Jurkat, Clone E6-1 (cell line): ENCODE measurements at regions not wholly inside any gene's neighbourhood (a gene's known extent, or its start where the extent isn't known, plus 50 kb on each side); places are given as distances from the start of the nearest gene placed in this dataset.

Source experiments
- DNase-seq: peaks from one replicate; pipeline ENCODE4 v3.0.0-alpha.2; 2011; ENCODE audit warnings: low read depth, low spot score
- H3K4me3 ChIP-seq: 2 replicates; pipeline ENCODE4 v1.5.1; 2011; ENCODE audit warnings: mild to moderate bottlenecking, low read length, control low read depth, moderate library complexity

DNA sequence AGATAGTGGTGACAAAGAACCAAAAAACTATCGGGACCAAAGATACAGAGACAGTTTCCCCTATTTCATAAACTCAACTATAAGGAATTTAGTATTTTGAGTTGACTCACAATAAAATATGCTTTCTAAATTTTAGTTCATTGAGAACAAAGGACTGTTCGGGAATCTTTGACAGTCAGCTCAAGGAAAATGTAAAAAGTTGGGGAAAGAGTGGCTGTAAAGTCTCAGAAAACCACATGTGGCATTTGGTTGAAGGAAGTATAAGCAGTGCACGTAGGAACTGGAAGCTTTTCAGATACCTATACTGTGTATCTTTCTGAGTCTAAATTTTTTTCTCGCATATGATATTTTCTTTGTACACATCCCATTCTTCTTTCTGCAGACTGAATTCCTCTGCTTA is 688.9 kb downstream of the KCNA4 start:
- DNase-seq = no peak
- no peak overlapping the region for H3K4me3 ChIP-seq

DNA sequence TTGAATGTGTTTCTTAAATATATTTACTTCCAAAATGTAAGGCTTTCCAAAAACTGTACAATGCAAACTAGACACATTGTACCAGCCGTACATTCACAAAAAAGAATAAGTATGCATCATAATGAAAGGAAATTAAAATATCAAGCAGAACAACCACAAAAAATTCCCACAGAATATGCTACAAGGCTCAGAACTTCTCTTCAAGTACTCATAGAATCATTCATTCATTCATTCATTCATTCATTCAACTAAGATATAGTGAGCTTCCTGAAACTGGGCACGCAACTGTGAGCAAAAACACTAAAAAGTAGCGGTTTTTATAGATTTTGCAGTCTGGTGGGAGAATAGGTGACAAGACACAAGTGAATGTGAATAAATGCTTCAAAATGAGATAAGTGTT is 690.1 kb downstream of the KCNA4 start:
- no peak for DNase-seq
- no peak overlapping the region for H3K4me3 ChIP-seq

DNA sequence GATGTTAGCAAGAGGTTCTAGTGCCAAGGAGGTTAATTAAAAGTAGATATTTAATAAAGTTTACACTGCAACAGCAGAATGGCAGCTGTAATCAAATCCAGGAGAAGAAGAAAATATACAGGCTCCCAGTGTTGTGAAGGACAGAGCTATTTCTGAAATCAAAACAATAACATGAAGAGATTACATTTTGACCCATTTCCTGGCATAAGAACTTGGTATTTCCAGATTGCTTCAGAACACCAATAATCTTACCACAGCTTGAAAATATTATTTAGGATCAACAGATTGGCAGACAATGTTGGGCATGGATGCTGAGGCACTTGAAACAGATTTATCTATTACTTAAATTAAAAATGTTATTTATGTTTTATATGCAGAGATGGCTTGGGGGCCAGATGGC is 692.5 kb downstream of the KCNA4 start:
- no peak overlapping the region for H3K4me3 ChIP-seq
- DNase-seq = no peak

DNA sequence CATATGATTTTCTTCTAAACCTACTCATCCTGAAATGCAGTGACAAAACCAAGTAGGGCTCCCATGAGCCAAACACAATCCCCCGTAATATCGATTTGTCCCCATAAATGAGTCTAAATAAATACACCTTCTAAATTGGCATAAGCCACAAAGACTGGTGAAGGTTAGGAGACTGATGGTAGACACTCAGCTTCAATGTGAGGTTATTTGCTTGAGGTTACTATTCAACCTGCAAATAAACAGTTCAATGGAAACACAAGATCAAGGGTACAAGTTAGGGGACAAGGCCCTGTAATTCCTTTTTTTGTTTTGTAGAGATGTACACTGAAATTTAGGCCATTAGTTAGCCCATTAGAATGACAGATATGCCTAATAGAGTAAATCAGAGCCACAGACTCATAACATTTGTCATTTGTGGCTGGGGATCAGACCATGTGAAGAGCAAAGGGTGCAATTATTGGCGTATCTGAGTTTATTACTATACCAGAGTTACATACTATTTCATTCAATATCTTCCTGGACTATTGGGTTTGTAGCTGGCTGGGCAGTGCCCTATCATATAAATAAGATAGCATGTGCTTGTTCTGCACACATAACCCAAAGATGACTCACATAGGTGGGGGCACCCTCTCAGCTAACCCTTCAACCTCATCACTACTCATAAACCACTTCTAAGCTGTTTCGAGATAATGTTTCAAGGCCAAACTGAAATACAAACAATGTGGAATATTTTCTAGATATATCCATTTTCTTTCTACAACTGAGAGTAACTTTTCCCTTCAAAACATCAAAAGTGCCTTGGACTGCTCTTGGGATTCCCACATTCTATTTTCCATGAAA is 695.3 kb downstream of the KCNA4 start:
- H3K4me3 ChIP-seq = no peak overlapping the region
- no peak for DNase-seq

DNA sequence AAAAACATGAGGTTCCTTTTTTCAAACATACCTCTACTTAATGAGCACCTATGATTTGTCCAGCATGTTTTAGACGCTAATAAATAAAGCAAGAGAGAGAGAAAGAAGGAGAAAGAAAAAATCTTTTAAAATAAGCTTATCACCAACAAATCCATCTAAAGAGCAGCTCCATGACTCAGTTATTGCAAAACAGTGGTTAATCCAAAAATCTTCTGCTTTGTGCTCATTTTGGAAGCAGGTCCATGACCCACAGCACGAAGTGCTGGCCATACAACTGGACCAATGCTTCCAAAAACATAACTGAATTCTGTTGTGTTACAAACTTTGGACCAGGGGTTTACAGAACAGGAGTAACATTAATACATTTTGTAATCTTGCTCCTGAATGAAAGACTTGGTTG is 696.6 kb downstream of the KCNA4 start:
- H3K4me3 ChIP-seq = no peak overlapping the region
- DNase-seq = no peak

DNA sequence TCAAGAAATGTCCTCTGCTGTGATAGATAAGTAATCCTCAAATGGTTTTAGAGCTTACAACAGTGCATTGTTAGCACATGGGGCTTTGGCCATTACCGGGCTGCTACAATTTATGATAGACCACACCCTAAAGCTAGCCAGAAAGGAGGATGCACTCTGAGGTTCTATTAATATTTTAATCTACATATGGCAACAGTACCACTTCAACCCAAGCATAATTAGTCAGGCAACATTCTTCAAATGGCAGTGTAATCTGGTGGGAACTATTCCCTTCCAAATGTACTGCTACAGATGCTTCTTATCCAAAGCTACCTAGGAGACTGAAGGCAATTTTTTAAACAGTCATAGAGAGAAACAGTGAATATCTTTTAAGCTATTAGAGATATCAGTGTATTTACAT is 697.6 kb downstream of the KCNA4 start:
- DNase-seq = no peak
- no peak overlapping the region for H3K4me3 ChIP-seq

DNA sequence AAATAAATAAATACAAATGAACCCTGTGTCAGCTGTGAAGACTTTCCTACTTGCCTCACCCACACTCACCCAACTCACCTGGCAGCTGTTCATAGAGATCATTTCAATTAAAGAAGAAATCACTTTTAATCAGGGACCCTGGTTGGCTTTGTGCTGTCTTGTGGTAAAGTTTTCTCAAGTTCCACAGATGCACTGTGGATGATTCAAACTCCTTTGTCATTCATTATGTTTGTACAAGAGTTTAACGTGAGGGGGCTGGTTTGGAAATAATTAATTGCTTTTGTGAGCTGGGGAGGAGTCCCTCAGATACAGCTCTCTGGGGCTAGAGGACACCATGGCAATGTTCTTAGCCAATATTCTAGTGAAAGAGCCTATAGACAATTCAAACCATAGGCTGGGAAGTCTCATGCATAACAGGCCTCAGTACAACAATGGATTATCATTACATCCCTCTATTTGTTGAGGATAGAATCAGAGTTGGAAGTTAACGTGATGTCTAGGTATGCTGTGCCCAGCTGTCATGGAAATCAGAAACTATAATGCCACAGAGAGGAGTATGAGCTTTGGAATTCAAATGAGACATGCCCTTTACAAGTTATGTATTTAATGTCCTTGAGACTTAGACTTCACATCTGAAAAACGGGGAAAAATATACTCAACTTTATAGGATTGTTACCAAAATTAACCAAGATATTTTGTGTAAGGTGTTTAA is 698.5 kb downstream of the KCNA4 start:
- no peak overlapping the region for H3K4me3 ChIP-seq
- DNase-seq = no peak

DNA sequence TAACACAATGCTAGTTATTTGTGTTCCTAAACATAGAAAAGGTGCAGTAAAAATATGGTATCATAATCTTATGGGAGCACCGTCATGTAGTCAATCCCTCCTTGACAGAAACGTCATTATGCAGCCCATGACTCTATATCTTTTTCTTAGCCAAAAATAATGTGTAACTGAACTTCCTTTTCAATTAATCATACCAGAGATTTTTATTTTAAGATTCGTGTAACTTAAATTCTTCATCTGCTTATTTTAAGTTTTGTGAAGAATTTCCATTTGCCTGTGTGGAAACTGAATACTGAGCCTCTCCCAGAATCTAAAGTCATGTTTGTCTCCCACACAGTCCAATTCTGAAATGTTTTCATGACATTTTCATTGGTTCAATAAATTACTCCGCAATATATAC is 699.1 kb downstream of the KCNA4 start:
- DNase-seq = no peak

DNA sequence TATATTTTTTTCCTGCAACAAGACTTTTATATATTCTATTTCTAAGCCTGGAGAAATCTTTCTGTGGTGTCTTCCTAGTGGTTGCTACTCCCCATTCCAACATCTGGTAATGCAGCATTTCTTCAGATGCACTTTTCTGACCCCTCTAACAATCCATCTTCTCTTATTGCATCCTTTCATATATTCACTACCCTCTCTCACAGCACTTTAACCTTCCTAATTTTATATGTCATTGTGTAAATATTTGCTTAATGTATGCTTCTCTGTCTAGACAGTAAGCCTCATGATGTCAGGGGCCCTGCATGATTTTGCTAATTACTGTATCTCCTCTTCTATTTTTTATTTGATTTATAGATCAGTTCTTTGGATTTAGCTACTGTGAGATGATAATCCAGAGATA is 701.6 kb downstream of the KCNA4 start:
- no peak overlapping the region for H3K4me3 ChIP-seq
- no peak for DNase-seq

More for the DNA sequence above, 699.1 kb downstream of the KCNA4 start:
- no peak overlapping the region for H3K4me3 ChIP-seq

DNA sequence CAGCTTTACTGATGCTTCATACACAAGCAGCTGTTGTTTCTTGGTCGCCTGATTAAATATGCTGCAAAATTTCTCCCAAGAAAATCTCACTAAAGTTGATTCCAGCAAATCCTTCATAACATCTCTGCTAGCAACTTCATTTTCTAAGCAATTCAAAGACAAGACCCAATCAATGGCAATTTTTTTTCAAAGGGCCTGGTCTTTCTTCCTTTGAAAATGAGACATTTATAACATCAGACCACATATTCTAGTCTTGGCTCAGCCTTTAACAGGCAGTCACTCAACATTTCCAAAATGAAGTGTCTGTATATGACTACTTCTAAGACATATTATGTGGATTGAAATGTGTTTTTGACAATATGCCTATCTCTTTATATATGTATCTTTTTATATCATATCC is 702.6 kb downstream of the KCNA4 start:
- no peak for DNase-seq
- no peak overlapping the region for H3K4me3 ChIP-seq

DNA sequence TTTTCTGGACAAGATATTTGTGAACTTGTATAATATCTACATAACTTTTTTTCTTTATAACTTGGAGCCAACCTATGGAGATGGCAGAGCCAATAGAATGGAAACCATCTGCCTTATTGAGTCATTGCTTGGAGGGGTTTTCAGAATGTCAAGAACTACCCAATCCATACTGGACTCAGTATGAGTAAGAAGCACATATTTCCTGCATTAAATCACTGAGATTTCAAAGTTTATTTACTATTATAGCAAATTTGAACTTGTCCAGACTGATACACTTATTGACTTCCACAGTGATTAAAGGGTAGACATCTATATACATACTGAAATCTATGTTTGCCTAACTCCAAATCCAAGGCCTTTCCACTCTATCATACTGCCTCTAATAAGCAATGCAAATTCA is 704.0 kb downstream of the KCNA4 start:
- no peak for DNase-seq
- no peak overlapping the region for H3K4me3 ChIP-seq

DNA sequence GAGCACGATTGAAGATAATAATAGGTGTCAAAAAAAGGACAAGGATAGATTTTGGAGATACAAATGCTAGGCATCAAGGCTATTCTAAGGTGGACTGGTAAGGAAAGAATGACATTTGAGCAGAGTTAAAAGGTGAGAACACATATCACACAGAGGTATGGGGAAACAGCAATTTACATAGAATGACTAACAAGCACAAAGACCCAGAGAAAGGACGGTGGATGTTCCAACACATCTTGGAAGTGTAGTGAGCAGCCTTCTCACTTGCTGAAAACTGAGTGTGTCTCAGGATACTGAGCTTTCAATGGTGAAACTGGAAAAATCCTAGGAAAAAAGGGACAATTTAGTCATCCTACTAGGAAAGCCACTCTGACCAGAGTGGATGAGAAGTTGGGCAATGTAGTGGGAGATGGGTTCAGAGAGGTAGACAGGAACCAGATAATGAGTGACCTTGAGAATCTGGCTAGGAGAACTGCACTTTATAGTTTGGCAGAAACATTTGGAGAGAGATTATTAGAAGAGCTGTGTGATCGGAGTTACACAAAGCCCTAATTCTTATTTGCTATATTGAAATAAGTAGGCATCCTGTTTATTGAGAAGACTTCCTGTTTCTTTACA is 706.0 kb downstream of the KCNA4 start:
- H3K4me3 ChIP-seq = no peak overlapping the region
- DNase-seq = no peak

DNA sequence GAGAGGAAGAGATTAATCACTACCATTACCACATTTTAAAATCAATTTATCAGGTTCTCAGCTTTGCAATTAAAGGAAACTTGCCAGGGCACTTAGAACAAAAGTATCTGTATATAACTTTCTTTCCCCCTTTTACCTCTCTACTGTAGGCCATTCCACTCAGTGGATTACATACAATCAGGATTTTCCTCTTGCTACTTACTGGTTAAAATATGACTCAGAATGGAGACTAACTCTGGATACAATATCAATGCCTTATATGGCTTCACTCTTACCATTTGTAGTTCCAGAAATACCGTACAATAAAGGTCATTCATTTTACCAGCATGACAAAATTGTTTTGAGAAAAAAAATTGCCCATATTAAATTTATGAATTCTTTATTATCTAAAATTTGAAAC is 706.8 kb downstream of the KCNA4 start:
- no peak overlapping the region for H3K4me3 ChIP-seq
- no peak for DNase-seq

DNA sequence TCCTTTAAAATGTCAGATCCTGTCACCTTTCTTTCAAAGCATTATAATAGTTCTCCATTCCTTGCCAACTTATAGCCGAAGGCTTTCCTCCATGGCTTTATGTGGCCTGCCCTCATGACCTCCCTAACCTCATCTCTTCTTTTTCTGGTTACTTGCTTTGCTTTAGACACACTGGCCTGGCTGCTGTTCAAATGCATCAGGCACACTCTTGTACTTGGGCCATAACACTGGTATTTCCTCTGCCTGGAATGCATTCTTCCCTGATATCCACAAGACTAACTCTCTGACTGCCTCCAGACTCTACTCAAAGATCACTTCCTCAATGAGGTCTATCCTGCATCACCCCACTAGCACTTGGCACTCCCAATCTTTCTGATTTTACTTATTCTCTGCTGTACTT is 710.3 kb downstream of the KCNA4 start:
- no peak overlapping the region for H3K4me3 ChIP-seq
- no peak for DNase-seq

DNA sequence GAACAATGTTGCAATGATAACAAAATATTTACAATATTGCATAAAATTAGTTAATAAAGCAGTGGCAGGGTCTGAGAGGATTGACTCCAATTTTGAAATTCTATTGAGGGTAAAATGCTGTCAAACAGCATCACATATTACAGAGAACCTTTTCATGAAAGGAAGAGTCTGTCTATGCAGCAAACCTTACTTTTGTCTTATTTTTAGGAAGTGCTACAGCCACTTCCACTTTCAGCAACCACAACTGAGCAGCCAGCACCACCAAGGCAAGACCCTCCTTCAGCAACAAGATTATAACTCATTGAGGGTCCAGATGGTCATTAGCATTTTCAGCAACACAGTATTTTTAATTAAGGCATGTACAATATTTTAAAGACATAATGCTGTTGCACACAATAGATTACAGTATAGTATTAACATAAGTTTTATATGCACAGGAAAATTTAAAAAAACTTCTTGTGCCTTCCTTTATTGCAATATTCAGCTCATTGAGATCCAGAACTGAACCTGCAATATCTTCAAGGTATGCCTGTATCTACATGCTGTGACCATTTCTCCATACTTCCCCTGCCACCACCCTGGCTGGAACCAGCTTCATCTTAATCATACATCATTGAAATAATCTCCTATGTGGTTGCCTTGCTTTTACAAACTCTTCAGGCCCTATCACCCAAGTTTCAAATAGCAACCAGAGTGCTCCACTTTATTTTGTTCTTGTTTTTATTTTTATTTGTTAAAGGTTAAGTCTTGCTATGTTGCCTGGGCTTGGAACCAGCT is 711.2 kb downstream of the KCNA4 start:
- no peak for DNase-seq
- H3K4me3 ChIP-seq = no peak overlapping the region

DNA sequence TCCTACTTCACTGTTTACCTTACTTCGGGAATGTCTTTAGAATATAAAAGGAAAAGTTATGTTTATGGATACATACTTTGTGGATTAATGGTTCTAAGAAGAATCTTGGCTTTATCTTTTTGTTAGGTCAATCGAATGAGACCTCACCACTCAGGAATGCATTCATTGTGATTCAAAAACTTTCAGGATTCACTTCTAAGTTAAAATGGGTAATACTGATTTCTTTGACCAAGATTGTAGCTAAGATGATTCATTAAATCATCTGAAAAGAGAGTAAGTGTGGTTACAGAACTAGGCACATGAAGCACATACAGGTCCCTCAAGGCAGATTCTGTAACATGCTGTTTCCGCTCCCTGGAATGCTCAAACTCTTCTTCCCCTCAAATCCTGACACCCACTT is 716.4 kb downstream of the KCNA4 start:
- H3K4me3 ChIP-seq = no peak overlapping the region
- DNase-seq = no peak

DNA sequence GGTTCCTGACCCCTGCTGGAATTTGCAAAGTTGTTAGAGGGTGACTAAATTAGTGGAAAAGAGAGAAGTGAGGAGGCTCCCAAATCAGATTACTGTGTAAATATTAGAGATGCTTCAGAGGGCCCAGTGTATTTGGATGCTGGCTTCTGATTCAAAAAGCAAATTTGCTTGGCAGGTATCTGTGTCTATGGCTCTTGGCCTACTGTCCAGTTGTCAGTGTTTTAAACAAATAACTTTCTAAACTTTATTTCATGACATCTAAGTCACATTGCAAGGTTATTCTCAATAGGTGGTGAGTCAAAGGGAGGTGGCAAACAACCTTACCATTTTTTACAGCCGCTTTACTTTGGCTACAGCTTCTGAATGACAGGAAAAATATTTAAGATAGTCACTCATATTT is 720.1 kb downstream of the KCNA4 start:
- no peak overlapping the region for H3K4me3 ChIP-seq
- no peak for DNase-seq

DNA sequence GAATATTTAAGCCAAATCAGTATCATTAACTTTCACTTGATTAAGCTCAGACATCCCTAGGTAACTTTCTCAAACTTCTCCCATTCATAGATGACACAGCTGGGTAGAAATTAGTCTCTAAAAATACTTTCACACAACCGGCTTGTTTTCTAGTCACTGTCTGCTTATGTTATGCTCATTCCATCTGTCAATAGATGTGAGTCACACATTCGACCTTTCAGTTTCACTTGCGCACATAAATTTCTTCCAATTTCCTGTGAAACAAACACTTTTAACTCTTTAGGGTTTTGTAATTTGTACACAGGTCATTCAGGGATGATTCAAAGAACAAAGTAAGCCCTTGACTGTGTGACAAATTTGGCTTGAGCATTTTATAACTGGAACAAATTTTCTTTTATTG is 723.0 kb downstream of the KCNA4 start:
- H3K4me3 ChIP-seq = no peak overlapping the region

DNA sequence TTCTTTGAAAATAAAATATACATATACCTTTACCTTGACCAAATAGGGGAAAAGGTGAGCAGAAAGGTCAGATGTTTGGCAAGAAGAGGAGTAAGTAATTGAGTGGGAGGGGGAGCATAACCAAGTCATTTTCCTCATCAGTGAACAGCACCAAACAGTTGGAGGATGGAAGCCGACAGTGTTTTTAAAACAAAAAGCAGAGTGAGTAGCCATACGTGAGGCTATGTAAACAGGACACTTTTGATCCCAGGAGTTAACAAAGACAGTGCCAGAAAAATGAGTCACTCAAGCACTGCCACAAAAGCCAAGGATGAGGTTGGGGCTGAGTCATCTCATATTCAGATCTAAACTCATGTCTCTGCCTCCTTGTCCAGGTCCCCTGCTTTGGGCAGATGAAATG is 734.7 kb downstream of the KCNA4 start:
- no peak overlapping the region for H3K4me3 ChIP-seq
- no peak for DNase-seq

More for the DNA sequence above, 723.0 kb downstream of the KCNA4 start:
- no peak for DNase-seq
